IMR-90 (cell line): ENCODE measurements at regions not wholly inside any gene's neighbourhood (a gene's known extent, or its start where the extent isn't known, plus 50 kb on each side); places are given as distances from the start of the nearest gene placed in this dataset.

Experiments
- ATAC-seq: fragments of 200-7000 bp; cut with Tn5 transposase; 2 replicates; pipeline ENCODE4 v1.9.1; 2020; ENCODE audit warnings: low read depth, mild to moderate bottlenecking, moderate library complexity
- BruUV-seq: library from RNA; stranded (reverse); fragments of 400-500 nt; replicated peaks from 2 replicates; lab custom pipeline; 2021; lab: Mats Ljungman, UMichigan
- CTCF ChIA-PET: fragments of 300-600 bp; formaldehyde crosslinking; extraction: SDS; loops from one replicate; lab custom pipeline; 2021; ENCODE audit warnings: antibody characterized with exemption; lab: Yijun Ruan, JAX
- POLR2A ChIA-PET: fragments of 300-600 bp; sonication (Branson Sonifier 250); formaldehyde crosslinking; loops from one replicate; lab custom pipeline; 2022; ENCODE audit warnings: antibody characterized with exemption; ENCODE audit not compliant: unreplicated experiment; lab: Charles Lee
- DNase-seq: peaks from one replicate; pipeline ENCODE4 v3.0.0; 2013
- H2AFZ ChIP-seq: replicated peaks from 2 replicates; pipeline ENCODE3; 2013; ENCODE audit warnings: low read length, mild to moderate bottlenecking; ENCODE audit not compliant: poor library complexity
- H2AK5ac ChIP-seq: 2 replicates; pipeline ENCODE4 v1.6.1; 2013; ENCODE audit warnings: low read depth, low read length, inconsistent platforms
- H2AK9ac ChIP-seq: replicated peaks from 2 replicates; pipeline ENCODE3; 2013; ENCODE audit warnings: mild to moderate bottlenecking, low read depth, low read length, moderate library complexity; ENCODE audit not compliant: poor library complexity
- H2BK120ac ChIP-seq: 2 replicates; pipeline ENCODE4 v1.6.1; 2013; ENCODE audit warnings: low read depth, low read length, inconsistent platforms
- H2BK15ac ChIP-seq: 3 replicates; pipeline ENCODE4 v1.6.1; 2013; ENCODE audit warnings: low read depth, low read length, inconsistent platforms
- H2BK20ac ChIP-seq: 2 replicates; pipeline ENCODE4 v1.6.1; 2013; ENCODE audit warnings: low read depth, mild to moderate bottlenecking, inconsistent platforms, low read length, moderate library complexity
- H2BK5ac ChIP-seq: 2 replicates; pipeline ENCODE4 v1.6.1; 2013; ENCODE audit warnings: mild to moderate bottlenecking, low read depth, low read length, inconsistent platforms; ENCODE audit not compliant: poor library complexity, severe bottlenecking
- H3K14ac ChIP-seq: replicated peaks from 2 replicates; pipeline ENCODE4 v1.6.1; 2013; ENCODE audit warnings: low read depth, low read length, inconsistent platforms
- H3K18ac ChIP-seq: 2 replicates; pipeline ENCODE4 v1.6.1; 2013; ENCODE audit warnings: low read depth, low read length, control low read depth
- H3K23ac ChIP-seq: 2 replicates; pipeline ENCODE4 v1.6.1; 2013; ENCODE audit warnings: low read depth, low read length, inconsistent platforms
- H3K27ac ChIP-seq: 2 replicates; pipeline ENCODE4 v1.5.1; 2013; ENCODE audit warnings: mild to moderate bottlenecking, control low read depth, low read length; ENCODE audit not compliant: insufficient read depth
- H3K27me3 ChIP-seq: 2 replicates; pipeline ENCODE4 v1.6.1; 2013; ENCODE audit warnings: low read length; ENCODE audit not compliant: control insufficient read depth, insufficient read depth
- H3K36me3 ChIP-seq: 2 replicates; pipeline ENCODE4 v1.6.1; 2013; ENCODE audit warnings: low read length, mixed read lengths; ENCODE audit not compliant: control insufficient read depth, insufficient read depth
- H3K4ac ChIP-seq: 2 replicates; pipeline ENCODE4 v1.6.1; 2013; ENCODE audit warnings: low read depth, low read length, inconsistent platforms
- H3K4me1 ChIP-seq: 2 replicates; pipeline ENCODE4 v1.6.1; 2013; ENCODE audit warnings: low read length, mixed read lengths; ENCODE audit not compliant: control insufficient read depth, insufficient read depth
- H3K4me2 ChIP-seq: 2 replicates; pipeline ENCODE4 v1.6.1; 2013; ENCODE audit warnings: low read depth, mild to moderate bottlenecking, control low read depth, low read length, moderate library complexity
- H3K4me3 ChIP-seq: 2 replicates; pipeline ENCODE4 v1.5.1; 2013; ENCODE audit warnings: low read depth, mild to moderate bottlenecking, control low read depth, low read length, moderate library complexity; ENCODE audit not compliant: insufficient read depth
- H3K56ac ChIP-seq: 2 replicates; pipeline ENCODE4 v1.6.1; 2013; ENCODE audit warnings: low read length, inconsistent platforms; ENCODE audit not compliant: insufficient read depth; ENCODE audit errors: extremely low read depth
- H3K79me1 ChIP-seq, 2 experiments: 2 replicates each; pipeline ENCODE4 v1.6.1; 2013; ENCODE audit warnings: low read length in 2 of 2, inconsistent platforms in 1 of 2, low read depth in 1 of 2
- H3K9ac ChIP-seq: 2 replicates; pipeline ENCODE4 v1.6.1; 2013; ENCODE audit warnings: low read depth, low read length, control low read depth
- H3K9me1 ChIP-seq: 2 replicates; pipeline ENCODE4 v1.6.1; 2013; ENCODE audit warnings: low read length, inconsistent platforms; ENCODE audit not compliant: insufficient read depth
- H3K9me3 ChIP-seq: 2 replicates; pipeline ENCODE4 v1.6.1; 2013; ENCODE audit warnings: low read length; ENCODE audit not compliant: control insufficient read depth, insufficient read depth
- H4K20me1 ChIP-seq: 2 replicates; pipeline ENCODE4 v1.6.1; 2013; ENCODE audit warnings: low read length, inconsistent platforms; ENCODE audit not compliant: insufficient read depth
- H4K5ac ChIP-seq: 2 replicates; pipeline ENCODE4 v1.6.1; 2013; ENCODE audit warnings: mild to moderate bottlenecking, low read depth, low read length, control low read depth
- H4K8ac ChIP-seq, 2 experiments: 2 replicates each; pipeline ENCODE4 v1.6.1; 2013; ENCODE audit warnings: low read depth in 2 of 2, low read length in 2 of 2, control low read depth in 1 of 2, inconsistent platforms in 1 of 2
- H4K91ac ChIP-seq: 2 replicates; pipeline ENCODE4 v1.6.1; 2013; ENCODE audit warnings: low read depth, low read length, inconsistent platforms; ENCODE audit not compliant: insufficient read depth
- BHLHE40 ChIP-seq: fragments of 150-350 bp; IDR thresholded peaks from 2 replicates; pipeline ENCODE4 v1.6.1; 2016; ENCODE audit warnings: mild to moderate bottlenecking, low read depth, low read length
- CEBPB ChIP-seq: IDR thresholded peaks from 2 replicates; pipeline ENCODE4 v1.6.1; 2012; ENCODE audit warnings: low read depth, low read length, improper control_type of control experiment
- MAFK ChIP-seq: IDR thresholded peaks from 2 replicates; pipeline ENCODE4 v1.6.1; 2012; ENCODE audit warnings: low read depth, low read length, improper control_type of control experiment
- MAZ ChIP-seq: IDR thresholded peaks from 2 replicates; pipeline ENCODE4 v1.6.1; 2012; ENCODE audit warnings: low read depth, mild to moderate bottlenecking, low read length, improper control_type of control experiment, moderate library complexity, borderline replicate concordance
- MXI1 ChIP-seq: IDR thresholded peaks from 2 replicates; pipeline ENCODE4 v1.6.1; 2012; ENCODE audit warnings: low read depth, mild to moderate bottlenecking, low read length, moderate library complexity, borderline replicate concordance
- POLR2A ChIP-seq: IDR thresholded peaks from 2 replicates; pipeline ENCODE4 v1.6.1; 2012; ENCODE audit warnings: mild to moderate bottlenecking, low read depth, low read length
- RAD21 ChIP-seq: IDR thresholded peaks from 2 replicates; pipeline ENCODE4 v1.6.1; 2012; ENCODE audit warnings: low read length, improper control_type of control experiment
- RCOR1 ChIP-seq: IDR thresholded peaks from 2 replicates; pipeline ENCODE4 v1.6.1; 2012; ENCODE audit warnings: mild to moderate bottlenecking, low read length, improper control_type of control experiment; ENCODE audit not compliant: insufficient replicate concordance
- RFX5 ChIP-seq: IDR thresholded peaks from 2 replicates; pipeline ENCODE4 v1.8.0; 2012; ENCODE audit warnings: low read depth, mild to moderate bottlenecking, low read length, moderate library complexity
- WGBS, 2 experiments: methylation state at CpG; one replicate each; pipeline versions ENCODE4 v1.1.5 to v1.1.7; 2013; ENCODE audit warnings: missing lambda C conversion rate in 2 of 2; ENCODE audit not compliant: insufficient read length in 1 of 2; ENCODE audit errors: extremely low coverage in 2 of 2; 5-methylcytosine and 5-hydroxymethylcytosine counted together
- dilution Hi-C: fragments of 300-500 bp; cut with HindIII; formaldehyde crosslinking; loops from one replicate; pipeline ENCODE4 v1.14.3; 2018; ENCODE audit warnings: low sequenced_read_pairs; ENCODE audit not compliant: unreplicated experiment
- in situ Hi-C: fragments of 300-500 bp; cut with MboI; formaldehyde crosslinking; loops from 3 replicates; pipeline ENCODE4 v1.14.3; 2019; ENCODE audit warnings: low sequenced_read_pairs, inconsistent platforms, mixed read lengths
- intact Hi-C: fragments of 100-400 bp; cut with micrococcal nuclease; formaldehyde crosslinking; loops from 2 replicates; pipeline ENCODE4 v1.10.0; 2022
- TF ChIP-seq, protein P1 (sequence below): fragments of 150-350 bp; IDR thresholded peaks from 2 replicates; pipeline ENCODE4 v1.6.1; 2016; ENCODE audit warnings: low read depth, mild to moderate bottlenecking, low read length, moderate library complexity, borderline replicate concordance

DNA sequence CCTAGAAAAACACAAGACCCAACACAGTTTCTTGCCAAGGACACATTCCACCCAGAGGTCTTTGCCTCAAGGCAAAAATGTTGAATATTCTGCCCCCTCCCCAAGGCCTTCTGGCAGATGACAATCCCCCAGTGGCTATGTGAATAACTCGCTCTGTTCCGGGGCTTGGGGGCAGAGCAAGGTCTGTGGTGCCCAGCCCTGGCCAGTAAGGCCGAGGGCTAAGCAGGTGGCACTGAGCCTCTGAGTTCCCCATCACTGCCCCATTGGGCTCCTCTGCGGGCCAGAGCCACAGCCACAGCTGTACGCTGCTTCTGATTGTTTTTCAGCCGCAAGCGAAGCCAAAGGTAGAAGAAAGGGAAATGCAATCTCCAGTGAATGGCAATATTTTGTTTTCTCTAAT, 567.9 kb downstream of the CCDC171 start:
- intact Hi-C loops (no loop called here), dilution Hi-C loops (no loop called here), in situ Hi-C loops (no loop called here)
- peak overlapping the region; percentile 50; the same call in 1 of the 2 replicates for H3K27ac ChIP-seq
- ATAC-seq, result no peak
- no TSS peak for BruUV-seq
- H3K4me3 ChIP-seq, result no peak overlapping the region
- peak overlapping the region; percentile 15; the same call in 1 of the 2 replicates for H4K5ac ChIP-seq
- H3K27me3 ChIP-seq, result no peaks in the 10 kb centered on the region
- H3K79me1 ChIP-seq, result no peaks in the 10 kb centered on the region
- peak overlapping the region; percentile 93 for H4K91ac ChIP-seq
- peak overlapping the region; percentile 87 for H3K14ac ChIP-seq
- peak overlapping the region; percentile 93 for H2BK20ac ChIP-seq
- no peak overlapping the region for H3K56ac ChIP-seq
- peak overlapping the region; percentile 93 for H2AK9ac ChIP-seq
- peak overlapping the region; percentile 81; the same call in 2 of the 3 replicates for H2BK15ac ChIP-seq
- peak overlapping the region; percentile 10 for H2BK5ac ChIP-seq
- H3K9me1 ChIP-seq, result peaks cover 9% of the 10 kb centered on the region
- H3K36me3 ChIP-seq, result no peaks in the 10 kb centered on the region
- H2AFZ ChIP-seq, result peak overlapping the region; percentile 34
- peaks cover 11% of the 10 kb centered on the region for H3K4me1 ChIP-seq
- no peaks in the 10 kb centered on the region for H3K9me3 ChIP-seq
- H3K18ac ChIP-seq, result peak overlapping the region; percentile 43; the same call in 1 of the 2 replicates
- no peak for DNase-seq
- no peak overlapping the region for H3K4me2 ChIP-seq
- peak overlapping the region; percentile 96 for H2BK120ac ChIP-seq
- no peak overlapping the region for H3K9ac ChIP-seq
- H3K4ac ChIP-seq, result peak overlapping the region; percentile 94
- ChIA-PET CTCF (interaction anchor here (0.6 kb wide), 1 partner anchor 14 kb away, joined by 3 read pairs; no protein-coding TSS in a partner anchor), POLR2A (no interaction called here)
- H4K20me1 ChIP-seq, result no peaks in the 10 kb centered on the region
- TF ChIP-seq MAFK, result no peak
- TF ChIP-seq MAZ, result no peak
- no peak for TF ChIP-seq POLR2A
- no peak for TF ChIP-seq BHLHE40
- no peak for TF ChIP-seq RCOR1
- TF ChIP-seq RAD21, result no peak
- no peak for TF ChIP-seq RFX5
- TF ChIP-seq MXI1, result no peak
- TF ChIP-seq, protein P1, sequence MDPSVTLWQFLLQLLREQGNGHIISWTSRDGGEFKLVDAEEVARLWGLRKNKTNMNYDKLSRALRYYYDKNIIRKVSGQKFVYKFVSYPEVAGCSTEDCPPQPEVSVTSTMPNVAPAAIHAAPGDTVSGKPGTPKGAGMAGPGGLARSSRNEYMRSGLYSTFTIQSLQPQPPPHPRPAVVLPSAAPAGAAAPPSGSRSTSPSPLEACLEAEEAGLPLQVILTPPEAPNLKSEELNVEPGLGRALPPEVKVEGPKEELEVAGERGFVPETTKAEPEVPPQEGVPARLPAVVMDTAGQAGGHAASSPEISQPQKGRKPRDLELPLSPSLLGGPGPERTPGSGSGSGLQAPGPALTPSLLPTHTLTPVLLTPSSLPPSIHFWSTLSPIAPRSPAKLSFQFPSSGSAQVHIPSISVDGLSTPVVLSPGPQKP, result no peak
- no peak for TF ChIP-seq CEBPB
- 92% methylated on average over 2 of the region's 7 CpGs; no CpG with 5 or more reads in 1 of the 2 experiments for WGBS, 2 experiments
- H2AK5ac ChIP-seq, result peak overlapping the region; percentile 88
- peak overlapping the region; percentile 58; the same call in 1 of the 2 replicates for H3K23ac ChIP-seq
- peak overlapping the region; percentile 32 to 85; a peak in 3 of 4 replicates for H4K8ac ChIP-seq
